Adrenal gland (tissue), 9 donors: ENCODE measurements at regions not wholly inside any gene's neighbourhood (a gene's known extent, or its start where the extent isn't known, plus 50 kb on each side); places are given as distances from the start of the nearest gene placed in this dataset.

ENCODE experiments used
- DNase-seq, 7 donors: peaks; one replicate each; pipeline ENCODE4 v3.0.0-alpha.2; 2019 to 2020
- H3K27ac ChIP-seq, 5 donors: fragments of 200-600 bp; sonication (generic) in 4 of 5; 1 replicate in 3 of 5; 2 replicates in 2 of 5; pipeline versions ENCODE4 v1.5.1 to v1.8.0; 2016 to 2020; ENCODE audit warnings: mild to moderate bottlenecking in 1 of 5
- H3K27me3 ChIP-seq: fragments of 200-600 bp; 2 replicates; pipeline ENCODE4 v1.8.0; 2021
- H3K36me3 ChIP-seq, 2 donors: fragments of 200-600 bp; replicated peaks in 1 of 2; 1 replicate in 1 of 2; 2 replicates in 1 of 2; pipeline versions ENCODE4 v1.5.1 to v1.8.0; 2018 to 2022
- H3K4me1 ChIP-seq, 2 donors: fragments of 200-600 bp; replicated peaks in 1 of 2; 1 replicate in 1 of 2; 2 replicates in 1 of 2; pipeline versions ENCODE4 v1.5.1 to v1.8.0; 2018 to 2021
- H3K4me3 ChIP-seq, 4 donors: fragments of 200-600 bp; sonication (generic) in 3 of 4; one replicate each; pipeline ENCODE4 v1.5.1; 2016 to 2018
- H3K9me3 ChIP-seq, 3 donors: fragments of 200-600 bp; sonication (generic) in 1 of 3; replicated peaks in 1 of 3; 1 replicate in 2 of 3; 2 replicates in 1 of 3; pipeline versions ENCODE4 v1.5.1 to v1.8.0; 2016 to 2021
- CTCF ChIP-seq, 6 experiments: fragments of 450-650 bp in 4 of 6; fragments of 200-600 bp in 2 of 6; sonication (generic) in 1 of 6; IDR thresholded peaks; 1 replicate in 5 of 6; 2 replicates in 1 of 6; pipeline versions ENCODE4 v1.5.1 to v1.8.0; 2016 to 2021; ENCODE audit warnings: antibody characterized with exemption in 6 of 6, mild to moderate bottlenecking in 2 of 6, moderate library complexity in 1 of 6
- POLR2A ChIP-seq, 2 donors: fragments of 450-650 bp; IDR thresholded peaks; one replicate each; pipeline ENCODE4 v1.6.1; 2017; ENCODE audit warnings: antibody characterized with exemption in 2 of 2, mild to moderate bottlenecking in 2 of 2, moderate library complexity in 1 of 2
- WGBS, 4 donors: extraction: QIAGEN DNeasy Blood & Tissue Kit in 2 of 4; methylation state at CpG; one replicate each; pipeline versions ENCODE4 v1.1.5 to v1.1.7; 2013 to 2017; 5-methylcytosine and 5-hydroxymethylcytosine counted together
- intact Hi-C, 2 donors: fragments of 100-400 bp; cut with DNase I; formaldehyde crosslinking; loops; one replicate each; pipeline versions ENCODE4 v1.14.1 to v1.15.0; 2022 to 2023
- donor health status: healthy with polysubstance abuse.
- donor health status: Bipolar disorder and iron deficiency.
- donor health status: DM: yes; HTN: yes; CAD: no.
- donor health status: DM: no; HTN: no; CAD: no.
- donor health status: DM: no; HTN: no; CAD: no.

DNA sequence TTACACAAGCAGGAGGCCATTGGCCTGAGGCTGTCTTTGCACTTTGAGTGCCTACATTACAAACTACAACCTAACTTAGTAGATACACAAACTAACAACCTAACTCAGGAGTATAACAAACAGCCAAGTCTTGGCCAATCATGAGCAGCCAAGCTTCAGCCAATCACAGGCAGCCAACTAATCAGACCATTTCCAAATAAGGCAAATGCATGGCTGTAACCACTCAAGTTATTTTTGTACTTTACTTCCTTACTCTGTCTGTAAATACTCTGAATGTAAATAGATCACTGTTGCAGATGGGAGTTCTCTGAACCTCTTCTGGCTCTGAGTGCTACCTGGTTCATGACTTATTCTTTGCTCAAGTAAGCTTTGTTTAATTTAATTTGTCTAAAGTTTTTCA, 748.1 kb upstream of the SGCG start:
- TF ChIP-seq POLR2A (IDR thresholded peaks at IDR 0.05) (no peak), CTCF (IDR thresholded peaks at IDR 0.05) (no peak)
- no peaks in the 10 kb centered on the region for H3K27me3 ChIP-seq
- intact Hi-C loops, result no loop called here
- no peaks in the 10 kb centered on the region for H3K9me3 ChIP-seq
- peaks cover 16 to 19% of the 10 kb centered on the region in 2 donors for H3K4me1 ChIP-seq
- no peaks in the 10 kb centered on the region for H3K36me3 ChIP-seq
- no peak overlapping the region for H3K27ac ChIP-seq
- H3K4me3 ChIP-seq, result no peak overlapping the region
- DNase-seq, result no peak

DNA sequence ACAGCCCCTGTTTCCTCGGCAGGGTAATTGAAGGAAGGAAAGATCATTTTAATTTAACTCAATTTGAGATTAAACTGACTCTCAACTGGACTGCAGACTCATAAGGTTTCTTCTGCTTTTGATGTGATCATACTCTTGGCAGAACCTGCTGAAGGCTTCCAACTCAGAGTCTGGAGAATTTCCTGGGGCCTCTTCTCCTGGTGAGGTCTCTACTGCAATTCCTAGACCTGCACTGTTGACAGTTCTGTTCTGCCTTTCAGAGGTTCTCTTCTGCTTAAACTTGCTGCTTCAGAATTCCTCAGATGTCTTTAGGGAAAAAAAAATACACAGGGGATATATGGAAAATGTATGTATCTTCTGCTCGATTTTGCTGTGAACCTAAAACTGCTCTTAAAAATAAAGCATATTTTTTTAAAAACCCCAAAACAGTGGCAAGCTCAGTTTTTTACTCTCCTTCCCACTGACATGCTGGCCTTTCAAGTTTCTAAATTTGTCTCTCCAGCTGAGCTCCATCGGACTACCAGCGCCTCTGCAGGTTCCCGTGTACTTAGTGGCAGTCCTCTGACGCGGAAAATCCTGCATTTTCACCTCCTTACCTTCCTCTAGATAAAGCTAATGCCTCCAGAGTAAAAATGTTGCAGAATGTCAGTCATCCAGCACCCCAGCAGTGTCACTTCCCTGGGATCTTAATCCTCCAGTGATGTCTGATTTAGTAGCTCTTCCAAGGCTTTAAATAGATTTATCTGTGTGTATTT, 733.5 kb upstream of the SGCG start:
- H3K36me3 ChIP-seq, result no peaks in the 10 kb centered on the region
- H3K9me3 ChIP-seq, result peaks cover 0 to 4% (median 0%) of the 10 kb centered on the region in 3 donors
- no peak for TF ChIP-seq POLR2A (IDR thresholded peaks at IDR 0.05)
- no peak for TF ChIP-seq CTCF (IDR thresholded peaks at IDR 0.05)
- peaks cover 0 to 21% of the 10 kb centered on the region in 2 donors for H3K4me1 ChIP-seq
- intact Hi-C loops, result no loop called here
- H3K27ac ChIP-seq, result peak overlapping the region in 1 of 5 donors; percentile 1
- WGBS, 4 donors, result 51 to 60% (median 54%) methylated on average over 7 of the region's 7 CpGs
- H3K4me3 ChIP-seq, result no peak overlapping the region
- DNase-seq, result no peak
- H3K27me3 ChIP-seq, result no peaks in the 10 kb centered on the region

DNA sequence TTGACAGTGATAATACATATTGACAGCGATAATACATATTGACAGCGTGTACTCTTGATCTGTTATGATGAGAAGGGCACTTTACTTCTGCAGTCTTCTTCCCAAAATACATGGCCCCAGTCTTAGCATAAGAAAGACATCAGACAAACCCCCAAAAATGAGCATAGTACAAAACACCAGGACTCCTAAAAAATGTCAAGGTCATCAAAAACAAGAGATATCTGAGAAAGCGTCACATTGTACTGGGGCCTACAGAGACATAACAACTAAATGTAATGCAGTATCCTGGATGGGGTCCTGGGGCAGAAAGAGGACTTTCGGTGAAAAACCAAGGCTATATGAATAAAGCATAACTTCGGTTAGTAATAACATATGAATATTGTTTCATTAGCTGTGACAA, 731.5 kb upstream of the SGCG start:
- intact Hi-C loops, result no loop called here
- TF ChIP-seq CTCF (IDR thresholded peaks at IDR 0.05) (no peak), POLR2A (IDR thresholded peaks at IDR 0.05) (no peak)
- WGBS, 4 donors, result 72 to 85% (median 79%) methylated on average over 5 of the region's 5 CpGs
- H3K36me3 ChIP-seq, result no peaks in the 10 kb centered on the region
- H3K27ac ChIP-seq, result no peak overlapping the region
- no peaks in the 10 kb centered on the region for H3K27me3 ChIP-seq
- H3K4me3 ChIP-seq, result no peak overlapping the region
- peaks cover 0 to 4% (median 0%) of the 10 kb centered on the region in 3 donors for H3K9me3 ChIP-seq
- DNase-seq, result no peak
- H3K4me1 ChIP-seq, result peaks cover 0 to 21% of the 10 kb centered on the region in 2 donors

GRCh38 chr13:22451327-22451741, 729.4 kb upstream of the SGCG start:
- Histone ChIP-seq H3K4me1 (peaks cover 0 to 13% of the 10 kb centered on the region in 2 donors), H3K36me3 (no peaks in the 10 kb centered on the region), H3K27me3 (no peaks in the 10 kb centered on the region), H3K4me3 (no peak overlapping the region), H3K9me3 (no peaks in the 10 kb centered on the region), H3K27ac (no peak overlapping the region)
- peak in 3 of 7 donors; percentile 29 to 62 (median 51) for DNase-seq
- no peak for TF ChIP-seq POLR2A (IDR thresholded peaks at IDR 0.05)
- no peak for TF ChIP-seq CTCF (IDR thresholded peaks at IDR 0.05)
- intact Hi-C loops, result no loop called here
- WGBS, 4 donors, result 50 to 65% (median 58%) methylated on average over 5 of the region's 5 CpGs
